Parathyroid adenoma (tissue), 2 donors: ENCODE measurements at regions not wholly inside any gene's neighbourhood (a gene's known extent, or its start where the extent isn't known, plus 50 kb on each side); places are given as distances from the start of the nearest gene placed in this dataset.

ENCODE experiments used
- H2AFZ ChIP-seq: fragments of 300-600 bp; sonication (generic); one replicate; pipeline ENCODE4 v1.7.0; 2017; ENCODE audit warnings: antibody characterized with exemption, mild to moderate bottlenecking
- H3K27ac ChIP-seq: fragments of 300-600 bp; sonication (generic); one replicate; pipeline ENCODE4 v1.7.0; 2017
- H3K27me3 ChIP-seq: fragments of 300-600 bp; sonication (generic); one replicate; pipeline ENCODE4 v1.7.0; 2017; ENCODE audit warnings: low read length; ENCODE audit not compliant: control insufficient read depth, insufficient read depth
- H3K36me3 ChIP-seq: fragments of 300-600 bp; sonication (generic); one replicate; pipeline ENCODE4 v1.7.0; 2017; ENCODE audit warnings: low read length; ENCODE audit not compliant: control insufficient read depth, insufficient read depth
- H3K4me1 ChIP-seq: fragments of 300-600 bp; sonication (generic); one replicate; pipeline ENCODE4 v1.7.0; 2017; ENCODE audit warnings: control low read depth
- H3K4me2 ChIP-seq: fragments of 300-600 bp; sonication (generic); one replicate; pipeline ENCODE4 v1.7.0; 2017; ENCODE audit warnings: low read length
- H3K4me3 ChIP-seq: fragments of 300-600 bp; sonication (generic); one replicate; pipeline ENCODE4 v1.7.0; 2017; ENCODE audit warnings: low read depth, low read length
- H3K79me2 ChIP-seq: fragments of 300-600 bp; sonication (generic); one replicate; pipeline ENCODE4 v1.7.0; 2017; ENCODE audit warnings: control low read depth
- H3K9ac ChIP-seq: fragments of 300-600 bp; sonication (generic); one replicate; pipeline ENCODE4 v1.7.0; 2017; ENCODE audit warnings: mild to moderate bottlenecking
- H3K9me3 ChIP-seq: fragments of 300-600 bp; sonication (generic); one replicate; pipeline ENCODE4 v1.7.0; 2017; ENCODE audit warnings: low read length; ENCODE audit not compliant: control insufficient read depth
- CTCF ChIP-seq: fragments of 300-600 bp; sonication (generic); IDR thresholded peaks from one replicate; pipeline ENCODE4 v1.7.0; 2017; ENCODE audit warnings: antibody characterized with exemption, mild to moderate bottlenecking
- donor health status: primary hyperparathyroidism.

DNA sequence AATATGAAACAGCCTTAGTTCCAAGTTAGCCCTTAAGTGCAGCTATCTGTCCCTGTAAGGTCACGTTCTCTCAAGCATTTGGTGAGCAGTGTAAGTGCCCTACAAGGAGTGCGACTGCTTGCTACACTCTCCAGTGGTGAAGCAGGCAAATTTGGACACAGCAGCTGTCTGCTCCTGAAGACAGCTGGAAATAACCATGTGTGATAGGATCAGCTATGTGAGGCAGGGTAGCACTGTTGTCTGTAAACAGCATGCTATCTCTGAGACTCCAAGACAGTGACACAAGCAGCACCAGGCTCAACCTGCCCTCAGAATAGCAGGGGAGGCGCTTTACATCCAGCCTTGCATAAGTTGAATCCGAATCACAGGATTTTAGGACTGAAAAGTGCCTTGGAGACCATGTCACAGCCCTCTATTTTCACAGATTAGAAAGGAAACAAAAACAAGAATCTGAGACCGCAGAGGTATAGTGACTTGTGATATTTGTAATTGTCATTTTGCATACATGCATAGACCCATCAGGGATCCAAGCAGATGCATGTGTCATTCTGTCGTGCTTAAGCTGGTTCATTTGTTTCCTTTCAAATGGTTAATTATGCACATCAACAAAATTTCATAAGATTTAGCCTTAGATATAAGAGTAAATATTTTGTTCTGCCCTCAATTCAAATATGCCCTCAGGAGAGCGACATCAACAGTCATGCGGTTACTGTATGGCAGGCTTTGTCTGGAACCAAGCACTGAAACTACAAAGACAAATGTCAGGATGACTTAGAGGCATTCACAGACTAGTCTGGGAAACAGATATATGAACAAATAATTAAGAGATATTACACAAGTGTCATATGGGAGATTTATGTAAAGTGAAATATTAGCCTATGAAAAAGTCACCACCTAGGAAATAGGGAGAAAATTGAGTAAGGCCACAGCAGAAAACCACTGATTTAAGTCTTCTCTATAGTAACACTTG is 134.9 kb upstream of the NRIP1 start:
- H2AFZ ChIP-seq, result no peak overlapping the region
- H3K4me3 ChIP-seq, result no peak overlapping the region
- no peaks in the 10 kb centered on the region for H3K4me1 ChIP-seq
- H3K9ac ChIP-seq, result no peak overlapping the region
- H3K27ac ChIP-seq, result no peak overlapping the region
- no peaks in the 10 kb centered on the region for H3K9me3 ChIP-seq
- no peak for TF ChIP-seq CTCF
- H3K36me3 ChIP-seq, result no peaks in the 10 kb centered on the region
- no peaks in the 10 kb centered on the region for H3K27me3 ChIP-seq
- H3K4me2 ChIP-seq, result no peak overlapping the region
- no peaks in the 10 kb centered on the region for H3K79me2 ChIP-seq

DNA sequence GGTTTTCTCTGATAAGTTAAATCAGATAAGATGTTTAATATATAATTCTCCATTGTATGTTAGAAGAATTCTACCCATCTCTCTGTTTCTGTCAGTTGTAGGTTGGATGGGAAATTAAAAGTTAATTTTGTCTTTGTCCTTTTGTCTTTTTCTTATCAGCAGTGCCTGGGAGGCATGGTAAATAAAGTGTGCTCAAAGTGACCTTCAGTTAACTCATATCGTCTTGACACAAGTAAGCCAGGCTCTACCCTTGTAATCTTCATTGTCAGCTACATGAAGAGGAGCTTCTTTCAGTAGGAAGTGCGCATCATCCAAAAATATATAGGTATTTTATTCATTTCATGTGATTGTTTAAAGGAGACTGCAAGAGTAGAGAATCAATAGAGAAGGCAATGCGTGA is 138.9 kb upstream of the NRIP1 start:
- Histone ChIP-seq H3K9me3 (no peaks in the 10 kb centered on the region), H3K4me3 (no peak overlapping the region), H3K9ac (no peak overlapping the region), H3K27me3 (no peaks in the 10 kb centered on the region), H2AFZ (no peak overlapping the region), H3K4me1 (no peaks in the 10 kb centered on the region), H3K79me2 (no peaks in the 10 kb centered on the region), H3K4me2 (no peak overlapping the region), H3K36me3 (no peaks in the 10 kb centered on the region), H3K27ac (no peak overlapping the region)
- TF ChIP-seq CTCF, result no peak

- TF ChIP-seq CTCF, result no peak
- H3K27ac ChIP-seq, result no peak overlapping the region
- H3K9ac ChIP-seq, result no peak overlapping the region
These were observed 139.6 kb upstream of the NRIP1 start for GRCh38 chr21:15204140-15204969.

DNA sequence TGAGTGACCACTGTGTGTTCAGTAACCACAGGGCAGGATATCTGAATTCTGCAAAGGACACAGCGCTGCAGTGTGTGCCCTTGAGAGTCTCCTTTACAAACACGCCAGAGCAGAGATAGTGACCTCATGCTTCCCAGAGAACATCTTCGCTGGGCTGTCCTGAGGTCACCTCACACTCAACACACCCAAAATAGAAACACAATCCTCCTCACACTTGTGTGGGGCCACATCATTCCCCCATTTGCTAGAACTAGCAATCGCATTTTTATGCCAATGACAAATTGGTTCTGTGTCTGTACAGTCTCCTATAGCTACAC is 140.1 kb upstream of the NRIP1 start:
- Histone ChIP-seq H3K4me2 (no peak overlapping the region), H3K36me3 (no peaks in the 10 kb centered on the region), H3K79me2 (no peaks in the 10 kb centered on the region), H3K9me3 (no peaks in the 10 kb centered on the region), H3K27me3 (no peaks in the 10 kb centered on the region), H3K4me3 (no peak overlapping the region), H3K4me1 (no peaks in the 10 kb centered on the region), H3K27ac (no peak overlapping the region), H2AFZ (no peak overlapping the region), H3K9ac (no peak overlapping the region)
- TF ChIP-seq CTCF, result no peak

More at GRCh38 chr21:15204140-15204969, 139.6 kb upstream of the NRIP1 start:
- Histone ChIP-seq H3K4me2 (no peak overlapping the region), H2AFZ (no peak overlapping the region), H3K4me1 (no peaks in the 10 kb centered on the region), H3K79me2 (no peaks in the 10 kb centered on the region), H3K9me3 (no peaks in the 10 kb centered on the region), H3K4me3 (no peak overlapping the region), H3K27me3 (no peaks in the 10 kb centered on the region), H3K36me3 (no peaks in the 10 kb centered on the region)
